AG04449 (cell line): ENCODE measurements at regions not wholly inside any gene's neighbourhood (a gene's known extent, or its start where the extent isn't known, plus 50 kb on each side); places are given as distances from the start of the nearest gene placed in this dataset.

ENCODE experiments used
- CTCF ChIA-PET: fragments of 350-600 bp; formaldehyde crosslinking; extraction: SDS; loops from one replicate; lab custom pipeline; 2021; ENCODE audit warnings: antibody characterized with exemption; lab: Yijun Ruan, JAX
- POLR2A ChIA-PET: fragments of 400-600, 350-600 bp; formaldehyde crosslinking; extraction: SDS; loops from one replicate; lab custom pipeline; 2020; ENCODE audit warnings: antibody characterized with exemption, inconsistent platforms; lab: Yijun Ruan, JAX
- DNase-seq: peaks from one replicate; pipeline ENCODE4 v3.0.0-alpha.2; 2010; ENCODE audit warnings: low read depth, low spot score
- H3K4me3 ChIP-seq: 2 replicates; pipeline ENCODE4 v1.5.1; 2011; ENCODE audit warnings: low read depth, mild to moderate bottlenecking, control low read depth, low read length
- CTCF ChIP-seq: IDR thresholded peaks from one replicate; pipeline ENCODE4 v1.5.1; 2011; ENCODE audit warnings: mild to moderate bottlenecking, moderate library complexity, low read length, control low read depth, inconsistent platforms; ENCODE audit not compliant: insufficient read depth; ENCODE audit errors: missing control alignments

- no peak for TF ChIP-seq CTCF
- no peak overlapping the region for H3K4me3 ChIP-seq
- ChIA-PET POLR2A (no interaction called here), CTCF (no interaction called here)
- no peak for DNase-seq
These were observed 150.1 kb upstream of the ATP2B1 start for GRCh38 chr12:89858718-89859117.

GRCh38 chr12:89857652-89858274 is 149.1 kb upstream of the ATP2B1 start:
- no peak overlapping the region for H3K4me3 ChIP-seq
- ChIA-PET CTCF (no interaction called here), POLR2A (no interaction called here)
- no peak for TF ChIP-seq CTCF
- DNase-seq = no peak

- ChIA-PET CTCF (interaction anchor here (0.9 to 1.4 kb wide), 2 partner anchors 15 to 74 kb away, joined by 3 to 5 read pairs; no protein-coding TSS in a partner anchor), POLR2A (no interaction called here)
- DNase-seq = peak; percentile 38
- TF ChIP-seq CTCF = no peak
- no peak overlapping the region for H3K4me3 ChIP-seq
These were observed 147.8 kb upstream of the ATP2B1 start for GRCh38 chr12:89856431-89856830.

GRCh38 chr12:89848732-89849131 is 140.1 kb upstream of the ATP2B1 start:
- no peak for TF ChIP-seq CTCF
- ChIA-PET POLR2A (no interaction called here), CTCF (no interaction called here)
- H3K4me3 ChIP-seq = no peak overlapping the region
- no peak for DNase-seq

- DNase-seq = no peak
- TF ChIP-seq CTCF = no peak
- CTCF ChIA-PET = interaction anchor here (0.9 kb wide), 1 partner anchor 304 kb away, joined by 3 read pairs; no protein-coding TSS in a partner anchor
These were observed 137.9 kb upstream of the ATP2B1 start for GRCh38 chr12:89846473-89847055.

GRCh38 chr12:89845767-89846166 is 137.1 kb upstream of the ATP2B1 start:
- POLR2A ChIA-PET = no interaction called here
- no peak overlapping the region for H3K4me3 ChIP-seq
- no peak for DNase-seq
- no peak for TF ChIP-seq CTCF
- CTCF ChIA-PET = no interaction called here

More at GRCh38 chr12:89846473-89847055, 137.9 kb upstream of the ATP2B1 start:
- H3K4me3 ChIP-seq = no peak overlapping the region
- POLR2A ChIA-PET = no interaction called here
